Large intestine (tissue), 3 donors: ENCODE measurements at regions not wholly inside any gene's neighbourhood (a gene's known extent, or its start where the extent isn't known, plus 50 kb on each side); places are given as distances from the start of the nearest gene placed in this dataset.

Source experiments
- DNase-seq, 2 donors: peaks; one replicate each; pipeline versions ENCODE4 v3.0.0 to v3.0.0-alpha.2; 2013
- H3K27ac ChIP-seq: one replicate; pipeline ENCODE4 v1.5.1; 2013; ENCODE audit warnings: low read length
- H3K27me3 ChIP-seq: 2 replicates; pipeline ENCODE4 v1.6.1; 2013; ENCODE audit warnings: low read length; ENCODE audit not compliant: control insufficient read depth, insufficient read depth
- H3K36me3 ChIP-seq: 2 replicates; pipeline ENCODE4 v1.6.1; 2013; ENCODE audit warnings: low read length; ENCODE audit not compliant: control insufficient read depth, insufficient read depth
- H3K4me1 ChIP-seq: one replicate; pipeline ENCODE4 v1.6.1; 2013; ENCODE audit warnings: low read length; ENCODE audit not compliant: control insufficient read depth, insufficient read depth
- H3K4me3 ChIP-seq: one replicate; pipeline ENCODE4 v1.5.1; 2013; ENCODE audit warnings: low read length
- H3K9me3 ChIP-seq: one replicate; pipeline ENCODE4 v1.6.1; 2013; ENCODE audit warnings: mild to moderate bottlenecking, low read depth, low read length, moderate library complexity; ENCODE audit not compliant: control insufficient read depth
- WGBS: methylation state at CpG from one replicate; pipeline ENCODE4 v1.1.5; 2013; ENCODE audit warnings: low lambda C conversion rate; ENCODE audit not compliant: insufficient coverage; 5-methylcytosine and 5-hydroxymethylcytosine counted together

GRCh38 chr17:27379888-27380533 lies 76.2 kb upstream of the KSR1 start:
- Histone ChIP-seq H3K36me3 (no peaks in the 10 kb centered on the region), H3K4me1 (peaks cover 10% of the 10 kb centered on the region), H3K4me3 (no peak overlapping the region), H3K27me3 (no peaks in the 10 kb centered on the region), H3K27ac (peak overlapping the region; percentile 15), H3K9me3 (peaks cover 3% of the 10 kb centered on the region)
- DNase-seq, result peak; percentile 20 to 38
- no CpG with 5 or more reads among the region's 21 CpGs for WGBS

GRCh38 chr17:27380551-27380950 lies 75.7 kb upstream of the KSR1 start:
- H3K4me1 ChIP-seq, result peaks cover 10% of the 10 kb centered on the region
- no CpG with 5 or more reads among the region's 10 CpGs for WGBS
- peaks cover 3% of the 10 kb centered on the region for H3K9me3 ChIP-seq
- H3K27me3 ChIP-seq, result no peaks in the 10 kb centered on the region
- no peak overlapping the region for H3K4me3 ChIP-seq
- DNase-seq, result no peak
- H3K36me3 ChIP-seq, result no peaks in the 10 kb centered on the region
- no peak overlapping the region for H3K27ac ChIP-seq

GRCh38 chr17:27381007-27381501 lies 75.2 kb upstream of the KSR1 start:
- Histone ChIP-seq H3K4me1 (peaks cover 10% of the 10 kb centered on the region), H3K9me3 (peaks cover 3% of the 10 kb centered on the region), H3K27me3 (no peaks in the 10 kb centered on the region), H3K4me3 (no peak overlapping the region), H3K36me3 (no peaks in the 10 kb centered on the region), H3K27ac (no peak overlapping the region)
- peak; percentile 28 to 35 for DNase-seq
- no CpG with 5 or more reads among the region's 22 CpGs for WGBS

DNA sequence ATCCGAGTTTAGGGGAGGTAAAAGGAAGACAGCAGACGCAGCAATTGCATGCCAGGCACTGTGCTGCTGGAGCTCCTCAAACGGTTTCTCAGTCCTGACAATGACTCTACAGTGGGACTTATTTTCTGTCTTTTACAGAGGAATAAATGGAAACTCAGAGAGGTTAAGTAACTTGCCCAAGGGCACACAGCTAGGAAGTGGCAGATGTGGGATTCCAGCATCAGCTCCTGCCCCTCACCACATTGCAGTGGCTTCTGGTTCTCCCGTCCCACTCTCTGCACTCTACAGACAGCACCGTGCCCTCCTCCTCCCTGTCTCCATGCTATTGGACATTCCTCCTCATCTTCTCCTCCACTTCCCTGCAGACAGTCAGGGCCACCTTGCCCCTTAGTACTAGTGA lies 74.2 kb upstream of the KSR1 start:
- no peaks in the 10 kb centered on the region for H3K36me3 ChIP-seq
- no peak overlapping the region for H3K4me3 ChIP-seq
- no peak for DNase-seq
- H3K27ac ChIP-seq, result no peak overlapping the region
- no CpG with 5 or more reads among the region's 5 CpGs for WGBS
- peaks cover 10% of the 10 kb centered on the region for H3K4me1 ChIP-seq
- H3K27me3 ChIP-seq, result no peaks in the 10 kb centered on the region
- peaks cover 3% of the 10 kb centered on the region for H3K9me3 ChIP-seq

DNA sequence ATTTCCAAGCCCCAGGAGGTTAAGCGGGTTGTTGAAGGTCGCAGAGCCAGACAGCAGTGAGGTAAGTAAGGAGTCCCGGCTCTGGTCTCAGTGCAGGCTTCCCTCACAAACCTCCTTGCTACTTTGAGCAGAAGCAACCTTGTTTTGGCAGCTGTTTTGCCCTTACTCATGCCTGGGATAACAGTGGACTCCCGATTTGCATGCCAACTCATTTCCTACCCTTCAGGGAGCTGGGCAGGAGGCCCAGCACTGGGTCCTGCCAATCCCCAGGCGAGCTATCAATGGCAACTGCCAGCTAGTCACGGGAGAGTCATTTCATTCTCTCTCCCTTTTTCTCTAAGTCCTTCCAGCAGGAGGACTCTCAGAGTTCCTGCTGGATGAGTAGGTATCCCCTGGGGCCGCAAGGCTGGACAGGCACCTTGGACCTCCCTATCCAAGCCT lies 72.0 kb upstream of the KSR1 start:
- Histone ChIP-seq H3K27ac (no peak overlapping the region), H3K4me1 (peaks cover 8% of the 10 kb centered on the region), H3K27me3 (no peaks in the 10 kb centered on the region), H3K36me3 (no peaks in the 10 kb centered on the region), H3K4me3 (no peak overlapping the region), H3K9me3 (peaks cover 3% of the 10 kb centered on the region)
- no CpG with 5 or more reads among the region's 7 CpGs for WGBS
- no peak for DNase-seq

DNA sequence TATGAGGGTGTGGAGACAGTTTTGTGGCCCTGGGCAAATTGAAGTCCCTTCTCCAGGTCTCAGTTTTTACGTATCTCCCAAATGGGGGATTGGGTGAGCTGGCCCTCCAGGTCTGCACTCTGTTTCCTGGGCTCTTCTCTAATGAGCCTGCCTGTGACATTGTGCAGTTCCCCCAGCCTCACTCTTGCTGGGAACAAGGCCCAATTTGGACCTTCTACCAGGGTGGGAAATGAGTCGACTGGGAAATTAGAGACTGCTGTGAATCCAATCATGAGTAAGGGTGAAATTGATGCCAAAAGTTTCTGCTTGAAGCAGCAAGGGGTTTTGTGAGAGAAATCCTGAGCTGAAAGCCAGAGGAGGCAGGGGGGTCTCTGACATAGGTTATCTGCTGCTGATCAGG lies 71.5 kb upstream of the KSR1 start:
- Histone ChIP-seq H3K4me3 (no peak overlapping the region), H3K4me1 (peaks cover 8% of the 10 kb centered on the region), H3K9me3 (peaks cover 3% of the 10 kb centered on the region), H3K36me3 (no peaks in the 10 kb centered on the region), H3K27me3 (no peaks in the 10 kb centered on the region), H3K27ac (no peak overlapping the region)
- 100% methylated on average over 1 of the region's 2 CpGs for WGBS
- no peak for DNase-seq

DNA sequence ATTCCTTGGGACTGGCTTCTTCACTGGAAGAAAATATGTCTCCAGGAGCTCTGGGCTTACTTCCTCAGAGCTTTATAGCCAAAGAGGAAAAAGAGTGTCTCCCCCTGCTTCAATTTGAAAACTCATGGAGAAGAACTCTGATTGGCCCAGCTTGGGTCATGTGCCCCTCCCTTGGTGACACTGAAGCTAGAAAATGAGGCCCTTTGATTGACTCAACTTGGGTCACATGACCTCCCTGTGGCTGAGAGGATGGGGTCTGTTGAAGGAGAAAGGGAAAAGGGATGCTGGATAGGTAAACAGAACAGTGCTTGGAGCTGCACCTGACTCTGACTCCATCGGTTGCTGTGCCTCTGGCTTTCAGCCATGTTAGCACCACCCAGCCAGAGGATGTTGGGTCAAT lies 70.6 kb upstream of the KSR1 start:
- H3K36me3 ChIP-seq, result no peaks in the 10 kb centered on the region
- DNase-seq, result no peak
- H3K4me3 ChIP-seq, result no peak overlapping the region
- H3K27ac ChIP-seq, result no peak overlapping the region
- no CpG with 5 or more reads among the region's 1 CpG for WGBS
- H3K4me1 ChIP-seq, result peaks cover 6% of the 10 kb centered on the region
- H3K9me3 ChIP-seq, result peaks cover 3% of the 10 kb centered on the region
- H3K27me3 ChIP-seq, result no peaks in the 10 kb centered on the region

DNA sequence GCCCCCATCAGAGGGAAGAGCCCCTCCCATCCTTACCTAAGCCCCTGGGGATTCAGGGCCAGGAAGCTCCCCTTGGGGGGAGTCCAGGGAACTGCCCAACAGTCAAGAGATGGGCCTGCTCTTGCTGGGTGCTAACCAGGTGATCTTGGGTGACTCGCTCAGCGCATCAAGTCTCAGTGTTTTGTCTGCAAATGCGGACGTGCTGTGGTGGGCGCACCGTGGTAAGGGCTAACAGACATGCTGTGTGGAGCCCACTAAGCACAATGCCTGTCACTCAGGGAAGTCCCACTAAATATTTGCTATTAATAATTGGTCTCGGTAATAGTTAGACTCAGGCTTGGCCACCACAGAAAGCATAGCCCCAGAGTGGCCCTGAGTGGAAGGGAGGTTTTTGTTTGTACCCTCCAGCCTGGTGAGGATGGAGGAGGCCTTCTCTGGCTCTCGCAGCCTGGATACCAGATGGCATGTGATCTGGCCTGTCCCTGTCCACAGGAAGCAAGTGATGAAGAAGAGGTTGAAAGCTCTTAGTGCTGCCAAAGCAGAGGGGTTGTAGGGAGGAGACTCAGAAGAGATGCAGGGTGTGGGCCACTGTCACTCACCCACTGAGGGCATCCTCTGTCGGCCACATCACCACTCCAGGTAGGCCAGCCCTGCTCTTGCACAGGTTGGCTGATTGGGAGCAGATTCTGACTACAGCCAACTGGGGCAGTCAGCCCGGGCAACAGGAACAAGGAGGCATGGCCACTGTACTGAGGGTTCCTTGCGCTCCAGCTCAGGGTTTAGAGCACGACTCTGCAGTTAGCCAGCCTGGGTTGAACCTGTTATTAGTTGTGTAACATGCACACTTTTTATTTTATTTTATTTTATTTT lies 69.8 kb upstream of the KSR1 start:
- Histone ChIP-seq H3K36me3 (no peaks in the 10 kb centered on the region), H3K4me3 (no peak overlapping the region), H3K27me3 (no peaks in the 10 kb centered on the region), H3K27ac (no peak overlapping the region), H3K4me1 (no peaks in the 10 kb centered on the region), H3K9me3 (no peaks in the 10 kb centered on the region)
- no peak for DNase-seq
- no CpG with 5 or more reads among the region's 12 CpGs for WGBS

DNA sequence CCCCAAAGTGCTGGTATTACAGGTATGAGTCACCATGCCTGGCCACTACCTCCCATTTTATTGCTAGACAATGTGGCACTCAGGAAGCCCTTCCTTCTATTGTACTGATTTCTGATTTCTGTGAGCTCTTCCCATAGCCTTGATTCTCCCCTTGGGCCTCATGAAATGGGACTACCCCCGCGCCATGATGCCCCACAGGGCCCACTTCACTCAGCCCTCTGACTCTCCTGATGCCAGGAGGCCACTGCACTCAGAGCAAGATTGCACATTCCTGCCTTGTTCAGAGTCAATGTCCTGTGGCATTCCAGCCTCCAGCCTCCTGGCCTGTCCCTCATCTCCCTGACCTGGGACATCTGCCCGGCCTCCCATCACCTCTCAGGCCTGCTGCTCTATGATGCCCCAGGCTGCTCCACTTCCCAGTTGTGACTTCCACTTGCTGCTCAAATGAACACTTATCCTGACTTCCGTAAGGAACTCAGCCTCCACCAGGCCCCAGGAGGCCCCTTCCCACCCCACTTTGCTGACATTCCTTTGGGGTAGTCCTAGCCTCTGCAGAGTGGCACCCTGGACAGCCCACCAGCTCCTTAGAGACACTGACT lies 66.6 kb upstream of the KSR1 start:
- DNase-seq, result no peak
- H3K4me1 ChIP-seq, result no peaks in the 10 kb centered on the region
- no peaks in the 10 kb centered on the region for H3K27me3 ChIP-seq
- no peaks in the 10 kb centered on the region for H3K9me3 ChIP-seq
- H3K27ac ChIP-seq, result no peak overlapping the region
- no CpG with 5 or more reads among the region's 4 CpGs for WGBS
- H3K4me3 ChIP-seq, result no peak overlapping the region
- H3K36me3 ChIP-seq, result no peaks in the 10 kb centered on the region

DNA sequence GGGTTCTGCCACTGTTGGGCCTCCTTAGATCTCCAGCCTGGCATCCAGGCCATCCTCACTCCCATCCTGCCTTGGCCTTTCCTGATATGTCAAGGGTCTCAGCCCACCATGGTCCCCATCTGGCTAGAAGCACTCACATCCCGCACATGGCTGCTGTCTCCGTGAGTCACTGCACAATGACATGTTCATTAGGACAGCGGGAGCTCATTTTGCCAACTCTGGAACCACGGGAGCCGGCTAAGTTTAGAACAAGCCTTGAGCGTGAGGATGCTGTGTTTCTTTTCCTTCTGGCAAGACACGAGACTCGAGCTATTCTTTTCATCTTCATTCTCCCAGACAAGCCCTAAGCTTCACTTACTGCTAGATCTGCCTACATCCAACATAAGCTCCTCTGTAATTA lies 65.7 kb upstream of the KSR1 start:
- no peak overlapping the region for H3K27ac ChIP-seq
- DNase-seq, result no peak
- WGBS, result no CpG with 5 or more reads among the region's 8 CpGs
- H3K4me3 ChIP-seq, result no peak overlapping the region
- no peaks in the 10 kb centered on the region for H3K27me3 ChIP-seq
- no peaks in the 10 kb centered on the region for H3K9me3 ChIP-seq
- H3K36me3 ChIP-seq, result no peaks in the 10 kb centered on the region
- H3K4me1 ChIP-seq, result no peaks in the 10 kb centered on the region
